ENCODE measurements at regions not wholly inside any gene's neighbourhood (a gene's known extent, or its start where the extent isn't known, plus 50 kb on each side); places are given as distances from the start of the nearest gene placed in this dataset.

DNA sequence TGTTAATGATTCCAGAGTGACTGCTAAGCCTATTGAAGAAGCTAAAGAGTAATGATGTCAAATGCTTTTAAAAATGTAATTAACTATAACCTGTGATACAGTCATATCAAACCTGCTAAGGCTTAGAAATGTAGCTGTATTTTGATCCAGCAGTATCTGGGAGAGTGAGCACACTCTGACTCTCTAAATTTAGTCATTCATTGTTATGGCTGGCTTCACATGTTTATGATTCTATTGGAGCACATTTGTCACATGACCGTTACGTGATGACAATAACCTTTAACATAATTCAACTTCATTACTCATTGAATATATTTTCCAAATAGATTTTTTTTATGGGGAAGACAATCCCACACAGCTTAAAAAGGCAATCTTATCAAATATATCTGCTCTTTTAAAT lies 587.1 kb downstream of the LMO4 start:
- DNase-seq = no peak
- H3K27ac Mint-ChIP-seq (ENCODE audit: unreplicated experiment) = no peak overlapping the region
- peaks cover 43% of the 10 kb centered on the region for H3K4me1 Mint-ChIP-seq (ENCODE audit: low read depth, unreplicated experiment)
- peaks cover 2% of the 10 kb centered on the region for H3K9me3 Mint-ChIP-seq (ENCODE audit: low read depth, unreplicated experiment)
- CTCF ChIA-PET = interaction anchor here (1.2 kb wide), 1 partner anchor 15 kb away, joined by 4 read pairs; no protein-coding TSS in a partner anchor
- no peaks in the 10 kb centered on the region for H3K27me3 Mint-ChIP-seq (ENCODE audit: unreplicated experiment)
- no peak for TF ChIP-seq CTCF (IDR thresholded peaks at IDR 0.05; ENCODE audit: unreplicated experiment)
- H3K36me3 Mint-ChIP-seq (ENCODE audit: insufficient read depth, unreplicated experiment) = no peaks in the 10 kb centered on the region
- no TSS peak for BruUV-seq (replicated peaks)
- H3K4me3 Mint-ChIP-seq (ENCODE audit: low read depth, unreplicated experiment) = no peak overlapping the region
- intact Hi-C loops (cut with micrococcal nuclease; ENCODE audit: unreplicated experiment) = no loop called here

- H3K4me3 Mint-ChIP-seq (ENCODE audit: low read depth, unreplicated experiment) = no peak overlapping the region
- no peaks in the 10 kb centered on the region for H3K27me3 Mint-ChIP-seq (ENCODE audit: unreplicated experiment)
- no TSS peak for BruUV-seq (replicated peaks)
- no peak for DNase-seq
- CTCF ChIA-PET = interaction anchor here (0.7 to 1.2 kb wide), 4 partner anchors 16 to 701 kb away, joined by 3 to 4 read pairs (median 3); no protein-coding TSS in a partner anchor
- TF ChIP-seq CTCF (IDR thresholded peaks at IDR 0.05; ENCODE audit: unreplicated experiment) = no peak
- H3K27ac Mint-ChIP-seq (ENCODE audit: unreplicated experiment) = peak overlapping the region; percentile 6
- H3K4me1 Mint-ChIP-seq (ENCODE audit: low read depth, unreplicated experiment) = peaks cover 47% of the 10 kb centered on the region
- intact Hi-C loops (cut with micrococcal nuclease; ENCODE audit: unreplicated experiment) = no loop called here
- H3K36me3 Mint-ChIP-seq (ENCODE audit: insufficient read depth, unreplicated experiment) = no peaks in the 10 kb centered on the region
- no peaks in the 10 kb centered on the region for H3K9me3 Mint-ChIP-seq (ENCODE audit: low read depth, unreplicated experiment)
Observed at GRCh38 chr1:87916965-87917364, 588.3 kb downstream of the LMO4 start.

DNA sequence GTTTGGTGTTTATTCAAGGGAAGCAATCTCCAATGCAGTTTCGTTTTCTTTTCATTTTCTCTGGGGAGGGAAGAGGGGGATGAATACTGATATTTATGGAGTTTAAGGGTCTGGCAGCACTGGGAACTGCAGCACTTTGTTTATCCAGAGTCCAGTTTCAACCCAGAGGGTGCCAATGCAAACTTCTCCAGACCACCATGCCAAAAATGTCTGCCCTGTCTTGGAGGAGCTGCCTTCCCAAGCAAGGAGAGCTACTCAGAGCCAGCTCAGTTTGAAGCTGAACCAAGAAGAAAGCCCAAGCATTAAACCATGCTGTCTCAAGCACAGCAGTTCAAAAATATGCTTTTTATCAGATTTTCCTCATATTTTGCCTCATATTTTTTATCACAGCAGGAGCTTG lies 589.7 kb downstream of the LMO4 start:
- CTCF ChIA-PET = no interaction called here
- no peaks in the 10 kb centered on the region for H3K36me3 Mint-ChIP-seq (ENCODE audit: insufficient read depth, unreplicated experiment)
- no peak overlapping the region for H3K27ac Mint-ChIP-seq (ENCODE audit: unreplicated experiment)
- no peak for TF ChIP-seq CTCF (IDR thresholded peaks at IDR 0.05; ENCODE audit: unreplicated experiment)
- H3K9me3 Mint-ChIP-seq (ENCODE audit: low read depth, unreplicated experiment) = no peaks in the 10 kb centered on the region
- no TSS peak for BruUV-seq (replicated peaks)
- no peak overlapping the region for H3K4me3 Mint-ChIP-seq (ENCODE audit: low read depth, unreplicated experiment)
- H3K4me1 Mint-ChIP-seq (ENCODE audit: low read depth, unreplicated experiment) = peaks cover 47% of the 10 kb centered on the region
- no peak for DNase-seq
- no peaks in the 10 kb centered on the region for H3K27me3 Mint-ChIP-seq (ENCODE audit: unreplicated experiment)
- intact Hi-C loops (cut with micrococcal nuclease; ENCODE audit: unreplicated experiment) = no loop called here

DNA sequence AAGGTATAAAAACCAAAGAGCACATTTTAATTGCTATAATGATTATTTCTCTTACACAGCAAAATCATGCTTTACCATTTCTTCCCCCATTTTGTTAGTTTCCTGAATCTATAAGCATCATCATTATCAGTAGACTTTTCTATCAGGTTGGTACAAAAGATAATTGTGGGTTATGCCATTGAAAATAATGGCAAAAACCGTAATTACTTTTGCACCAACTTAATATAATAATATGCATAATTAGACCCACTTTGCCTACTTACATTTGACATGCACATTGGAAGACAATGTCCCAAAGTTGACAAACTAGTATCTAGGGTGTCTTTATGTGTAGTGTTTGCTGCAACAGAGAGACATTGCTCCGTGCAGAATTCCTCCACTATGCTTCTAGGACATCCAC lies 594.2 kb downstream of the LMO4 start:
- BruUV-seq (replicated peaks) = no TSS peak
- Mint-ChIP-seq H3K4me3 (ENCODE audit: low read depth, unreplicated experiment) (no peak overlapping the region), H3K9me3 (ENCODE audit: low read depth, unreplicated experiment) (no peaks in the 10 kb centered on the region), H3K36me3 (ENCODE audit: insufficient read depth, unreplicated experiment) (no peaks in the 10 kb centered on the region), H3K27me3 (ENCODE audit: unreplicated experiment) (no peaks in the 10 kb centered on the region), H3K27ac (ENCODE audit: unreplicated experiment) (no peak overlapping the region), H3K4me1 (ENCODE audit: low read depth, unreplicated experiment) (peaks cover 38% of the 10 kb centered on the region)
- no peak for DNase-seq
- CTCF ChIA-PET = no interaction called here
- intact Hi-C loops (cut with micrococcal nuclease; ENCODE audit: unreplicated experiment) = loop anchor here (10.0 kb wide), 1 partner anchor 128 kb away; no protein-coding TSS in a partner anchor
- no peak for TF ChIP-seq CTCF (IDR thresholded peaks at IDR 0.05; ENCODE audit: unreplicated experiment)
